ENCODE measurements at regions not wholly inside any gene's neighbourhood (a gene's known extent, or its start where the extent isn't known, plus 50 kb on each side); places are given as distances from the start of the nearest gene placed in this dataset.
"Not testable (repeated sequence)": the region's sequence is repeated elsewhere in the genome, so short reads cannot be mapped to it uniquely, and the experiment has no call there.

DNA sequence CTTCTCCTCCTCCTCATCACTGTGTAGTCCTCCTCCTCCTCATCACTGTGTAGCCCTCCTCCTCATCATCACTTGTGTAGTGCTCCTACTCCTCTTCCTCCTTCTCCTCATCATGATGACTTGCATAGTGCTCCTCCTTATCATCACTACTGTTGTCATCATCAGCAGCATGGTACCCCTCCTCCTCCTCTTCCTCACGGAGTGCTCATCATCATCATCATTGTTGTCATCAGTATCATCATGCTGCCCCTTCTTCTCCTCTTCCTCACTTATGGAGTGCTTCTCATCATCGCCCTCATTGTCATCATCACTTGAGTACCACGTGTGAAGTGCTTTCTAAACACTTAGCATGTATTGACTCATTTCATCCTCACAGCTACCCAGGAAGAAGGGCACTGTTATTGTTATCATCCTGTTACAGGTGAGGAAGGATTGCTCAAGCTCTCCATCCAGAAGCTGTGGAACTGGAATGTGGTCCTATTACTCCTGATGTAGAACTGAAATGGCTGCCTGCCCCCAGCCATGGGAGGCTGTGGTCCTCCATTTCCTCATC lies 122.8 kb upstream of the SHH start:
- intact Hi-C loops (cut with micrococcal nuclease) = no loop called here

DNA sequence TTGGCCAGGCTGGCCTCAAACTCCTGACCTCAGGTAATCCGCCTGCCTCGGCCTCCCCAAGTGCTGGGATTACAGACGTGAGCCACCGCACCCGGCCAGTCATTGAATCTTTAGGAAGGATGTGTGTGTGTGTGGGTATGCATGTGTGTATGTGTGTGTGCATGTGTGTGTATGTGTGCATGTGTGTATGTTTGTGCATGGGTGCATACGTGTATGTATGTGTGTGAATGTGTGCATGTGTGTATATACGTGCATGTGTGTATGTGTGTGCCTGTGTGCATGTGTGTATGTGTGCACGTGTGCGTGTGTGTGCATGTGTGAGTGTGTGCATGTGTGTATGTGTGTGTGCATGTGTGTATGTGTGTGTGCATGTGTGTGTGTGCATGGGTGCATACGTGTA lies 120.1 kb upstream of the SHH start:
- intact Hi-C loops (cut with micrococcal nuclease) = not testable (repeated sequence)

- intact Hi-C loops (cut with micrococcal nuclease) = no loop called here
These were observed 119.3 kb upstream of the SHH start for GRCh38 chr7:155931396-155932085.

- intact Hi-C loops (cut with micrococcal nuclease) = no loop called here
These were observed 118.3 kb upstream of the SHH start for GRCh38 chr7:155930527-155930926.

- intact Hi-C loops (cut with micrococcal nuclease) = no loop called here
These were observed 117.8 kb upstream of the SHH start for GRCh38 chr7:155930061-155930460.

- intact Hi-C loops (cut with micrococcal nuclease) = no loop called here
These were observed 116.3 kb upstream of the SHH start for GRCh38 chr7:155928583-155928982.

DNA sequence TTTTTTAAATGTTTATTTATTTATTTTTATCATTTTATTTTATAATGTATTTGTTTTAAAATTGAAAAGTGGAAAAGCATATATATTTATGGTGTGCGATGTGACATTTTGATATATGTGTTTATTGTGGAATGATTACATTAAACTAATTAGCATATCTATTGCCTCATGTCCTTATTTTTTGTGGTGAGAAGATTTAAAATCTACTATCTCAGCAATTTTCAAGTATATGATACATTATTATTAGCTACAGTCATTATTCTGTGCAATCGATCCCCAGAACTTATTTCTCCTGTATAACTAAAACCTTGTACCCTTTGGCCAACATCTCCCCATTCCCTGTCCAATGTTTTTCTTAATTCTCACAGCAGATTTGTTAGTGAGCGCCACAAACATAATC lies 115.6 kb upstream of the SHH start:
- intact Hi-C loops (cut with micrococcal nuclease) = no loop called here

- intact Hi-C loops (cut with micrococcal nuclease) = no loop called here
These were observed 113.4 kb upstream of the SHH start for GRCh38 chr7:155925682-155926081.

- intact Hi-C loops (cut with micrococcal nuclease) = no loop called here
These were observed 110.0 kb upstream of the SHH start for GRCh38 chr7:155922067-155922816.

DNA sequence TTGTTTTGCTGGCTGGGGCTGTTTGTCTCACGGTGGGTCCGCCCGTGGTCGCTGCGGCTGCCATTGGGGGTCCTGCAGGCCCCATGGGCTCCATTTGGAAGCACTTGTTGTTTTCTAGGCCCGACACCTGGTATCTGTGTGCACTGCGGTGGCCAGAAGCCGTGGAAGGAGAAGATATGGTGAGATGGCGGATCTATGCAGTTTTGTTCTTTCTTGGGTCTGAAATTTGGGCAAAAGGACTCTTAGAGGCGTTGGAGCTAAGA lies 109.5 kb upstream of the SHH start:
- intact Hi-C loops (cut with micrococcal nuclease) = no loop called here

DNA sequence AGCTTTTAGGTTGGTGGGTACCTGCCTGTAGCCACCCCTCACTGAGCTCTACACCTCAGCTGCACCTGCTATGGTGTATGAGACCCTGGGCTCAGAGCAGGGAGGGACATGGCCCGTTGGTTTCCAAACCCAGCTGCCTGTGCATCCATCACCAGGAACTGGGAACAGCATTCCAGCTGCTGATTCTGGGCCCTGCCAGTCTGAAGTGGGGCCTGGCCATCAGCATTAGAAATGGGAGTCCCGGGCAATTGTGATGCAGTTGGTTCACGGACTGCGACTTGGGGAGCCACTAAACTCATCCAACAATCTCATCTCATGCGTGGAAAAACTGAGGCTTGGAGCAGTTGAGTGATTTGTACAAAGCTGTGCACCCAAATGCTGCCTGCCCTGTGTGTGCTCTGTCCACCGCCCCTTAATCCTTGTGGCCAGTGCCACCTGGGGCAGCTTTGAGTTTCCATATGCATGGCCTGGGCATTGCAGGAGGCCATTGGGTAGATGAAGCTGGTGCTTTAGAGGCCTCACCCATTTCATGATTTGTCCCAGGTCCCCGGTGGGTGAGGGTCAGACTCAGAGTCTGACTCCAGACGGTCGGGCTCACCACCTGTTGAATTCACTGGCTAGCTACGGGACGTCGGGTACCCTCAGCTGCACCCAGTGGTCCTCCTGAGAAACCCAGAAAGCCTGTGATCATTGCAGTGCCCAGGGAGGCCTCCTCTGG lies 109.0 kb upstream of the SHH start:
- intact Hi-C loops (cut with micrococcal nuclease) = no loop called here

GRCh38 chr7:155920068-155920461 lies 107.8 kb upstream of the SHH start:
- intact Hi-C loops (cut with micrococcal nuclease) = no loop called here

GRCh38 chr7:155919391-155920067 lies 107.3 kb upstream of the SHH start:
- intact Hi-C loops (cut with micrococcal nuclease) = no loop called here

DNA sequence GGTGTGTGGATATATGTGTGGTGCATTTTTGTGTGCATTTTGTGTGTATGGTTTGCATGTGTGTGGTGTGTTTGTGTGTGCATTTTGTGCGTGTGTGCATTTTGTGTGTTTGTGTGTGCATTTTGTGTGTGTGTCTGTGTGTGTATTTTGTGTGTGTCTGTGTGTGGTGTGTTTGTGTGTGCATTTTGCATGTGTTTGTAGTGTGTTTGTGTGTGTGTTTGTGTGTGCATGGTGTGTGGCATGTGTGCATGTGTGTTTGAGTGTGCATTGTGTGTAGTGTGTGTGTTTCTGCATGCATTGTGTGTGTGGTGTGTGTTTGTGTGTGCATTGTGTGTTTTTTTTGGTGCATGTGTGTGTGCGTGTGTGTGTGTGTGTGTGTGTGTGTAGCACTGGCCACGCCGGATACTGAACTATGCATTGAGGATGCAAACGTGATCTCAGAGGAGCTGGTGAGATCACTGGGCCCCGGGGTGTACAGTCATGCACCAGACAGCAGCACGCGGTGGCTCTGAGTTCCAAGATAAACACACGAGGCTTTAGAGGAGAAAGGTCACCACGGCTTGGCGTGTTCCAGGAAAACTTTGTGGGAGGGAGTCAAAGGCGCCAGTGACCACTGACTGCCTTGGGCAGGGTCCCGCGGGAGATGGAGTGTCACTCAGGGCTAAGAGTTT lies 106.6 kb upstream of the SHH start:
- intact Hi-C loops (cut with micrococcal nuclease) = no loop called here

DNA sequence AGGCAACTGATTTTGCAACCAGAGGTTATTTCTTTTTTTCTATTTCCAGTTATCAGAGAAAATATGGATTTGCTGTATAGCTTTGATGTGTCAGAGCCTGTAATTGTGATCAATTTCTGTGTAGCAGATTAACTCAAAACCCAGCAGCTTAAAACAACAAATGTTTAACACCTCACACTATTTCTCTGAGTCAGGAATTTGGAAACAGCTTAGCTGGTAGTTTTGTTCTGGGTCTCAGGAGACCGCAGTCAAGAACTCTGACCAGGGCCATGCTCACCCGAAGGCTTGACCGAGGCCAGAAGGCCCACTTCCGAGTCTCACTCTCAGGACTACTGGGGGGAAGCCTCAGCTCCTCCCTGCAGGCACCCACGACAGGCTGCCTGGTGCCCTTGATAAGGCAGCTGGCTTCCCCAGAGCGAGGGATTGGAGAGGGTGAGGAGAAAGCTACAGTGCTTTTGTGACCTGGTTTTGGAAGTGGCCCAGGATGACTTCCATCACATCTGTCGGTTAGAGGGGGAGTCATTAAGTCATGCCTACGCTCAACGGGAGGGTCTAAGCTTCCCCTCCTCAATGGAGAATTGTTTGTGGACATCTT lies 105.7 kb upstream of the SHH start:
- intact Hi-C loops (cut with micrococcal nuclease) = no loop called here

GRCh38 chr7:155916926-155917655 lies 104.8 kb upstream of the SHH start:
- intact Hi-C loops (cut with micrococcal nuclease) = no loop called here

DNA sequence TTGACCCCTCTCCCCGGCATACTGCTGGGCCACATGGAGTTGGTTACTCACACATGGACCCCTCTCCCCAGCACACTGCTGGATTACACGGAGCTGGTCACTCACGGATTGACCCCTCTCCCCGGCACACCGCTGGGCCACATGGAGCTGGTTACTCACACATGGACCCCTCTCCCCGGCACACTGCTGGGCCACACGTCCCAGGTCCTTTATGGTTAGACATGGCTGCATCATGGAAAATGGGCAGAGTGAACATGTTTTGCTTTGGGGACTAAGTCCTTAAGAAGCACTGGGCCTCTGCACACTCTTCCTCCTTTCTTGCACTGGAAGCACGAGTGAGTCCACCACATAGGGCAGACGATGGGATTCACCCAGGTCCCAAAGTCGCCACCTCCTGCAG lies 102.1 kb upstream of the SHH start:
- intact Hi-C loops (cut with micrococcal nuclease) = no loop called here

GRCh38 chr7:155913719-155914118 lies 101.5 kb upstream of the SHH start:
- intact Hi-C loops (cut with micrococcal nuclease) = no loop called here

DNA sequence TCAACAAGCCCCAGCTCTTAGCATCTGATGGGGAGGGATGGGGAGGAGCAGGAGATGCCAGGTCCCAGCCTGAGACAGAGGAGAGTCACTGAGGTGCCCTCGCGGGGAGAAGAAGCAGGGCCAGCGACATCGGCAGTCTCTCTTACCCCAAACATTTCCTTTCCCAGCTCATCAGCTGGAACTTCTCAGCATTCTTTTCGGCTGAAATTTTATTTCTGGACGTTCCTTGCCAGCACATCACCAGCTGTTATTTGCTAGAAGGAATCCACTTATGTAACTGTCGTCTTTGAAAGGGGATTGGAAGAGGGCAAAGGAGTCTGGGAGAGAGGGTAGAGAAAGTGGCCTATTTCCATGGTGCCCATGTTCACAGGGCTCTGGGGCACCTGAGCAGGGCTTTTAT lies 101.0 kb upstream of the SHH start:
- intact Hi-C loops (cut with micrococcal nuclease) = no loop called here

DNA sequence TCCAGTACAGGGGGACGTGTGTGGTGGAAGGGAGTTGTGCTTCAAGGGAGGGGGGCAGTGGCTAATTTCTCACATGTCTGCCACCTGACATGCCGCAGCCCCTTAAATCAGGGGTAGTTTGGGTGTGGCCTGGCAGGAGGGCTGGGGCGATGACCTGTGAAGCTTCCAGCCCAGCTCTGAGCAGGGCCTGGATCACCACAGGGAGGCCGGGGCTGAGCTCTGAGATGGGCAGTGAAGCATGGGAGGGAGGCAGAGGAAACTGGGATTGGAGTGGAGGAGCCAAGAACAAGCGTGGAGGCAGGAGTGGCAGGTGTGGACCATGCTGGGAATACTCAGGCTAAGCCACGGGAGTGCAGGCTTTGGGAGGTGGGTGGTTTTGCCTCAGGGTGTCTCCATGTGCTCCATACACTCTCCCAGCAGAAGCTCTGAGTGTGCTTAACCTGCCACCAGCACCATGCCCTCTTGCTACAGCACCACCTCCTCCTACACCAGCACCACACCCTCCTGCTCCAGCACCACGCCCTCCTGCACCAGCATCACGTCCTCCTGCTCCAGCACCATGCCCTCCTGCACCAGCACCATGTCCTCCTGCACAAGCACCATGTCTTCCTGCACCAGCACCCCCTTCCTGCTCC lies 99.3 kb upstream of the SHH start:
- intact Hi-C loops (cut with micrococcal nuclease) = no loop called here
